HG03175 (cell line): ENCODE measurements at regions not wholly inside any gene's neighbourhood (a gene's known extent, or its start where the extent isn't known, plus 50 kb on each side); places are given as distances from the start of the nearest gene placed in this dataset.

Source experiments
- ATAC-seq: cut with Tn5 transposase; IDR thresholded peaks from one replicate; pipeline ENCODE4 v1.9.1; 2021; ENCODE audit warnings: mild to moderate bottlenecking, moderate library complexity; ENCODE audit not compliant: unreplicated experiment

DNA sequence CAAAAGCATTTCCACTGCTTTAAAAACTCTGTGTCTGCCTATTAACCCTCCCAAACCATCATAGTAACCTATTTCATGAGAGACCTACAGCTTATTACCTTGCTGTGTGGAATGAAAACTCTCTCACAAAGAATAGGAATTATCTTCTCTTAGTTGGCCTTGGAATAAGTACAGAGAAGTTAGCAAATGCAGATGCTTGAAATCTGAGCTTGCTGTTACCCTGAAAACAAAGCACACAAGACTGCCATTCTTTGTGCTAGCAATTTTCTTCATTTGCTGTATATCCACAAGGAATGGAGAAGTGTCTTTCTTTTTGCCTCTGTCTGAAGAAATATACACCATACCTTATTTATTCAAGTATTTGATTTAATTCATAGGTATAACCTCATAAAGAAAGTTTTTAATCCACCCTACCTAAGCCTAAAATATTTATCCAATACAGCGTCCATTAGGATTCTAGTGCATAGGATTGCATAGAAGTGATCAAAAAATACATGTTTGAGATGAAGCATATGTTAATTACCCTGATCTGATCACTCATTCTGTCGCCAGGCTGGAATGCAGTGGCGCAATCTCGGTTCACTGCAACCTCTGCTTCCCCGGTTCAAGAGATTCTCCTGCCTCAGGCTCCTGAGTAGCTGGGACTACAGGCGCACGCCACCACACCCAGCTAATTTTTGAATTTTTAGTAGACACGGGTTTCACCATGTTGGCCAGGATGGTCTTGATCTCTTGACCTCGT is 451.1 kb downstream of the LTN1 start:
- ATAC-seq, result no peak

DNA sequence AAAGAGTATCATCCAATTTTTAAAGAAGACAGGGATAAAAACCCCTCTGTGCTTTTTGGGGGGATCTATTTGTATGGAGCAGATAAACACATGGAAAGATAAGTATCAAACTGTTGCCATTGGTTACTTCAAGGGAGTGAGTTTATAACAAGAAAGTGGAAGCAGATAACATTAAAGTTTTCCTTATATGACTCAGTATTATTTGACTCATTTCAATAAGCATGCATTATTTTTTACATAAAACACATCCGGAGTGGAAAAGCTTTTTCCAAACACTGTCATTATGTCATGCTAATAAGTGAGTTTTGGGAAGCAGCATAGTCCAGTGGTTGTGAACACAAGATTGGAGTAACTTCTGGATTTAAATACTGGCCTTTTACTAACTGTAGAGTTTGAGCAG is 452.2 kb downstream of the LTN1 start:
- no peak for ATAC-seq

DNA sequence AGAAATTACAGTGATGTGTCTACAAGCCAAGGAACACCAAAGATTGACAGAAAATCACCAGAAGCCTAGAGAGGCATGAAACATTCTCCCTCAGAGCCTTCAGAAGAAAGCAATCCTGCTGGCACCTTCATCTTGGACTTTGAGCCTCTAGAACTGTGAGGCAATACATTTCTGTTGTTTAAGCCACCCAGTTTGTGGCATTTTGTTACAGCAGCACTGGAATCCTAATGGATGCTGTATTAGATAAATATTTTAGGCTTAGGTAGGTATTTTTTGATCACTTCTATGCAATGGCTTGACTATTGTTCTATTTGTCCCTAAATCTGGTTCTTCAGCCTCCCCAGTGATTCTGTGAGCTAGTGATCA is 453.1 kb downstream of the LTN1 start:
- ATAC-seq, result no peak

DNA sequence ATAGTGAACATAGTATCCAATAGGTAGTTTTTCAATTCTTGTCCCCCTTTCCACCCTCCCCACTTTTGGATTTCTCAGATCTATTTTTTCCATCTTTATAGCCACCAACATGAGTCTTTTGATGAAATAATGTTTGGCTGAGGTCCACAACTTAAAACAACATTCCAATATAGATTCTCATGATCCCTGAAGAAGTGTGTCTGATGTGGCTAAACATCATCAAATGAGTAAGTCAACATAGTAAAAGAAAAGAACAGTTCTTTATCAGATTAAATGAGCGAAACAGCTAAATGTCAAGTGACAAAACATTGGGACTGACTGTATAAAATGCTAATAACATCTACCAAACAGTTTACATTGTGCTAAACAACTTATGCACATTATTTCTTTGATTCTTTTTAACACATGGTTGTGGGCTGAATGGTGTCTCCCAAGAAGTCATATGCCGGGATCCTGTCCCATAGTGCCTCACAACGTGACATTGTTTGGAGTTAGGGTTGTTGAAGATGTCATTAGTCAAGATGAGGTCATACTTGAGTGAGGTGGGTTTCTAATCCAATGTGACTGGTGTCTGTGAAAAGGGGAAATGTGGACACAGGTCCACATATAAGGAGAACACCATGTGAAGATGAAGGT is 453.6 kb downstream of the LTN1 start:
- no peak for ATAC-seq

DNA sequence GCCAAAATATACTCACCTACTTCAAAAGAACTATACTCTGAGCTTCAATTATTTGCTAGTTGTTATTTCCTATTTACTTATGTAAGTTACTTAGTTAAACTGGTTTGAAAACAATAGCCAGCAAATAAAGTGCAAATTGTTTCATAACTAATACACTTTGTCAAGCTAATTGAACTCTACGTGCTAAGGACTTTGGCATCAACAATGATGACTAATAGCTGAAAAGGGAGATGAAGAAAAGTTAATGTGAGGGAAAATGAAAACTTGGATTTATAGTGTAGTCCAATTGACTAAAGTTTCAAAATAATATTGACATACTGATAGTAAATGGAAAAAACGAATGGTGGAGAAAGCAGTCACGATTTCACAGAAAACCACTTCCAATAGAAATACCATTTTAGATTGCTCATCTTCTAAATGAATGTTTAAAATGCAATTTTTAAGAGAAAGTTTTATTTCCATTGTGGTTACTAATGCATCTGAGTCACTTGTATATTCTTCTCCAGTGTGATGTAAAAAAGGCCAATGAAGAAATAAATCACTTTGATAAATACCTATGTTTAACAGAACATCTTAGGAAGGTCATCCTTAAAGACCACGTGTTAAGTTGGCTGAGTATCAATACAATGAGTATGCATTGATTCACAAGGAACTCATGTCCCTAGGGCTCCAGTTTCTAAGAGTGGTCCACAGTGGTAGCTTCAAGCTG is 455.2 kb downstream of the LTN1 start:
- no peak for ATAC-seq

DNA sequence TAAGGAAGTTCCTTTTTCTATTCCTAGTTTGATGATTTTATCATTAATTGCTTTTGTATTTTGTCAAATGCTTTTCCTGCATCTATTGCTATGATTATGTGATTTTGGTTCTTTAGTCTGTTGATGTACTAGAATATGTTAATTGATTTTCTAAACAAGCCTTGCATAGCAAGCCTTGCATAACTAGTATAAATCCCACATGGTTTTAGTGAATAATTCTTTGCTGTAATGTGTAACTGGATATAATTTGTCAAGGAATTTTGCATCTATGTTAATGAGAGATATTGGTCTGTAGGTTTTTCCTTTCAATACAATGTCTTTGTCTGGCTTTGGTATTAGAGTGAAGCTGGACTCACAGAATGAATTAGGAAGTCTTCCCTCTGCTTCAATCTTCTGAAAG is 460.2 kb downstream of the LTN1 start:
- ATAC-seq, result no peak

DNA sequence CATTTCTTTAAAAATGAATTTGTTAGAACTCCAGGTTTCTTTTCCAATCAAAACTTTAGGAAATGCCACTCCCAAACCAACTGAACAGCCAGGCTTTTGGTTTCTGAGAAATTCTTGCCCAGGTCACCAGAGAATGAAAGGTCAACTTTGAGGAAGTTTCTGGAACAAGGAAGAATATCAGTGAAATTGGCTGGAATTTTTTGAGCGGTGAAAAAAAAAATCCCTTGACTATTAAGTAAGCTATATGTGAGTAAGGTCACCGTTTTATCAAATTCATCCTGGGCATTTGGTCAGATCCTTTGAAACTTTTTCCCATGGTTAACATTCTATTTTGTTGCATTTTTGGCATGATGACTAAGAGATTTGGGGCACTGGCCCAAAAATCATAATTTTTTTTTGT is 469.3 kb downstream of the LTN1 start:
- ATAC-seq, result no peak

DNA sequence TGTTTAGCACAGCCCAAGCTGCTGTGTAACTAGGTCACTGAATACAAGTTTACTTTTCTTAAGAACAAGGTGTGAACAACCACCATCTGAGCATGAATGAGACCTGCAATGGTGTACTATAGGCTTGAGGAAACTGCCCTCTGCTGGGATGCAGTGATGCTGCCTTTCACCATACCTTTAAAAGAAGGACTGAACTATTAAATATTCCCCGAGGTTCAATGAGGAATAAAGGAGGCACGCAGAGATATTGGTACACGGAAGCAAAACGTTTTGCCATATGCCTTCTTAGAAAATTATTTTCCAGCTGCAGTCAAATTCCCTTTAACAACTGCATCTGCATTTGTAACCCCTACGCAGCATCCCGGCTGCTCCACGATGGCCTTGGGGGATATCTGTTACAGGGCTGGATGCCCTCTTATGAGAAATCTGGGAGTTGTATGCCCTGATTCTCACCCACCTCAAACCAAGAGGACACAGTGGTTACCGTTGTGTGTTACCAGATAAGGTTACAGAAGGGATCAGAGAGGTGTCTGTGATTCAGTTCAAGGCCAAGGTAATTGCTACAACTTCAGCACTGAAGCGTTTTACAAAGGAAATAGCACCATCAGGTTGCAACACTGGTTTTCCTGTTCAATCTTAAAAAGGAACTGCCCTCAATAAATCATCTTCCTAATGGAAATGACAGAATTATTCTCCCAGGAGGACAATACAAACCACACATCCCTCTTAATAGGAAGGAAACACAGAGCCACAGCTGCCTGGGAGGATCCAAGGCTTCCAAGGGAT is 470.5 kb downstream of the LTN1 start:
- ATAC-seq, result no peak

DNA sequence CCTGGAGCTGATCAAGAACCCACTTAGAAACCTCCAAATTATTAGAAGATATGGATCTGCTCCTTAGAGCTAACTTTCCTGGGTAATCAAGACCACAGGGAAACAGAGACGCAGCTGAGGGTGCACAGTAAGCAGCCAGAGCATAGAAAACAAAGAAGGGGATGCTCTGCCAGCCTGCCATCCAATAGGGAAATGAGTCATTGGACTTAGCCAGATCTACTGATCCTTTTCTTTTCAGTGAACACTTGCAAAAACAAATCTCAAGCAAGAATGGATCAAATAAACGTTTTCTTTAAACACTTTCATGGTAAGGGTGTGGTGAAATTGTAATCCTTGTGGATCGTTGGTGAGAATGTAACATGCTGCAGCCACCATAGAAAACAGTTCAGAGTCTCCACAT is 474.0 kb downstream of the LTN1 start:
- no peak for ATAC-seq

DNA sequence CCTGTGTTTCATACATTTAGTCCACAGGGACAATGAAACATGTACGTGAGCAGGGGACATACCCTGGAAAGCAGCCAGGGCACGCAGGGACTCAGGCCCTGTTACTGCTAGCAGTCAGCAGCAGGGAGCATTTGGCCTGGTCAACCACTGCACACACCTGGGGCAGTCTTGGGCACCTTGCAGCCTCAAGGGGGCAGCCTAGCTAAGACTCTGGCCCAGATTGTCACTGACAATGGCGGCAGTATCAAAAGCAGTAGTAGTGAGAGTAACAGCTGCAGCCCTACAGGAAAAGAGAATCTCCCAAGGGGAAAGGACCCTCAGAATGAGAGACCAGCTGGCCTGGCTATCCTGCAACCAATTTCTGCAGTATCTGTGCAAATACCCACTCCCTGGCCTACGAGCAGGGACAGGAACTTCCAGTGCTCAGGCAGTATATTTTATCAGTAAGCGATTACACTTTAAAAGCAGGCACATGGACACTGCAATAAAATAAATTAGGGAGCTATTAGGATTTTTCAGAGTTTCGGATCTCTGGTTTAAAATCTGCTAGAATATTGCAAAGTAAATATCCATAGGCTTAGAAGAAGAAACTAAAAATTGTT is 475.6 kb downstream of the LTN1 start:
- ATAC-seq, result peak; percentile 97

DNA sequence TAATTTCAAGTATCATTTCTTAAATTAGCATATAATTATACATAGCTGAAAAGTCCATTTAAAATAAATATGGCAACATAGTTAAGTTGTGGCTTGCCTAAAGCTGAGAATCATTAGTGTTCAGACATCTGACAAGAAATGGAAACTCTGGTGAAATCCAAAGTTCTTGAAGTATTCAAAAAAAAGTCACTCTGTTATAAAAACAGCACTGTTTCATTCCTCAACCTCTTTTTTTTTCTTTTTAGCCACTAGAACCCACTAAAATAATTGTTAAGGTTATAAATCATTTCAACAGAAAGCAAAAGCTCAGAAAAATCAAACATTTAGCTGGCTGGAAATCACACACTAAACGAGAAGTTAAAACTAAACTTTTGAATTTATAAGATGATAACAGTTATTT is 476.7 kb downstream of the LTN1 start:
- ATAC-seq, result no peak

DNA sequence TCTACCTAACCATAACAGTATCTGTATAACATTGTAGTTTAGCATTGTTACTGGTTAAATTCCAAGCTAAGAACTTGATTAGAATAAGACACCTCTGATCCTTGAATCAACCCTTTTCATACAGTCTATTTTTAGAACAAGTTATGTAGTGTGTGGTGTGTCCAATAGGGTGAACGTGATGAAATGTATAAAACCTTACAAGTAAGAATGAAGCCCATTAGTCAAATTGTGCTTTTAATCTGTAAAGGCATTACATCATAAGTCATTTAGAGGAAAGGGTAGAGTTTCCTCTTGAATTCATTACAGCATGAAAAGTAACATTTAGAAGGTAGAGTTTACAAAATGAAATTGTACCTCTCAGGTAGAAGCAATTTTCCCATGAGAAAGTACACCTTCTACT is 479.2 kb downstream of the LTN1 start:
- no peak for ATAC-seq

DNA sequence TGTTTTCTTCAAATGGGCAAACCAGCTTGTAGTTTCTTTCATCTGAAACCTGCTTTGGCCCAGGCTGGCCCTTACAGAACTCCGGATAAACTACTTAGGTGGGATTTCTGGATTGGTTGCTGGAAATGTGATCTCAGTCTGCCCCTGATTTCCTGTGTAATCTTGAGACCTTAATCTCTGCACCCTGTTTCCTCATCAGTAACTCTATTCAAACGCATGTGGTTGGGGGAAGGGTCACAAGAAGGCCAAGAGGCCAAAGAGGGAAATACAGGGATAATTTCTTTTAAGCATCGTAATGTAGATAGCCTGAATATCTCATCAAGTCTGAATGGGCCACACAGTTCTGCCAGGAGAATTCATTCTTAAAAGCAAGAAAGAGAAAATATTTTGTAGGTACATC is 483.6 kb downstream of the LTN1 start:
- no peak for ATAC-seq

DNA sequence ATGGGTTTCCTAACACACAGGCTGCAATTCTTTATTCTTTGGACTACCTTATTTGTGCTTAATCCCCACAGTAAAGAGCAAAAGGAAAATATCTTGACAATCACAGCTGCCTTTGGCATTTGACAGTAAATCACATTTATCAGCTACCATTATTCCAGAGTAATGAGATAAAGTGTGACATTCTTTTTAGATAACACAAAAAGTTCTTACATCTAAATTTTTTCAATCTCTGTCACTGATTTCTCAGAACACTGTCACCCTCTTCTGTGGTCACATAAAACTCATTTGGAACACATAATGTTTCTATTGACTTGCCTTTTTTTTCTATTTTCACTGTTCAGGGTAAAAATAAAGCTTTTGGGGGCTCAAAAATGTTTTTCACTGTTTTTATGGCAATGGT is 484.6 kb downstream of the LTN1 start:
- no peak for ATAC-seq

DNA sequence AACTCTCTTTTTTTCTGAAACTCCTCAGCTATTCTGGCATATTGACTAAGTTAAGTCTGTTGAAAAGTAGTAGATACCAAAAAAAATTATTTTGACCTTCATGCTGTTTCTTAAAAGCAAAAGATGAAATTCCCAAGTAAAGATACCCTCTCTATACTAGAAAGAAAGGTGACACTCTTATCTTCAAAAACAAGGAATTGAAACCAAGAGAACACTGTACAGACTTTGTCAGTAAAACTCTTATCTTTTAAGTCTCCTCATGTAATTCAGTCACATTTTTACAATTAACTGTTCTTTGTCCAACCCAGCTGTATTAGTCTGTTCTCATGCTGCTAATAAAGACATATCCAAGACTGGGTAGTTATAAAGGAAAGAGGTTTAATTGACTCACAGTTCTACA is 496.2 kb downstream of the LTN1 start:
- no peak for ATAC-seq

DNA sequence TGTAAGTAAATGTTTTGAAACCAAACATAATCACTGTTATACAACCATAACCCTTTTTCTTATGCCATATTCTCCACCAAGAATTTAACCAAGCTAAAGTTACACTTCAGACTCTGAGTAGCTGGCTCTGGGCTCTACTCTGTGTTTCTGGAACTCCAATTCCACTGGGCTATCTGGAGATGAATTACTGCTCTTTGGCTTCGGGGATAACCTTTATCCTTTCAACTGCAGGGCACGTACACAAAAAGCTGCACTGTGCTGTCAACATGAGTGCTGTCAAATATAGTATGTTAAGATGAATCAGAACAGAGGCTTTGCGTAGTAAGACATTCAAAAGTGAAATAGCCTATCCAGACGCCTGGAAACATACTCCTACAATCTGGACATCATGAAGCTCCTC is 500.6 kb downstream of the LTN1 start:
- no peak for ATAC-seq

DNA sequence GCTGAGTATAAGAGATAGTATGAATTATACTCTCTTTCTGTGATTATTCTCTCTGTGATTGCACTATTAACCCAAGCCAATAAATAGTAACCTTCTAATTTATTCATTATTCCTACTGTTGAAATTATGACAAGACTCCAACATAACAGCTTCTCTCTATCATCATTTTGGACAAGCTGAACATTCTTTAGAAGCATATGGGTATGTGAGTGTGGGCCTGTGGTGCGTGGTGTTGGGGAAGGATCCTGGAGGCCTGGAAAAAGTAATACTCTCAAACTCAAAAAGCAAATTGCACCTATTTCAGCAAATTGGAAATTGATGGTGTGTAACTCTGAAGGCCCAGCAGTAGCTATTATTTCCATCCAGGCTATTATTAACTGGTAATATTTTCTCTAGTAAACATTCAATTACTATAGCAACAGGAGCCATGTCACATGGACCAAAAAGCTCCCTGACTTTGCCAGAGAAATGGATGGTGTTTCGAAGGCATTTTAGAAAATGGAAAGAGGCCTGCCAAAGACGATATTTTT is 502.8 kb downstream of the LTN1 start:
- ATAC-seq, result no peak

DNA sequence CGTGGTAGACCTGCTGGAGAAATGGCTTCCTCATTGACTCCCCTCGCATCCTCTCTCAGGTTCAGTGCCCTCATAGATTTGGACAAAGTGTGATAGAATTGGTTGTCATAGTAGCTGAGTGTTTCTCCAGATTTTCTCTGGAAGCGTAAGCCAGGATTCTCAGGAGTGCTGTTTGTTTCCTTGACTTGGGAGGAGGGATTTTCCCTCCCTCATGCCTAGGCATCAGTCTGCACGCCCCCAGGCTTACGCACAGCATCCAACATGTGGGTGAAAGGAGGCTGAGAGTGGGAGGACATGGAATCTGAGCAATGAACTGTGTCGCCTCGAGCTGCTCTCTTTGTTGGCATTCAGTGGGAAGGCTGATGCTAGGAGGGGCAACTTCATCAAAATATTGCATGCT is 503.5 kb downstream of the LTN1 start:
- ATAC-seq, result no peak

DNA sequence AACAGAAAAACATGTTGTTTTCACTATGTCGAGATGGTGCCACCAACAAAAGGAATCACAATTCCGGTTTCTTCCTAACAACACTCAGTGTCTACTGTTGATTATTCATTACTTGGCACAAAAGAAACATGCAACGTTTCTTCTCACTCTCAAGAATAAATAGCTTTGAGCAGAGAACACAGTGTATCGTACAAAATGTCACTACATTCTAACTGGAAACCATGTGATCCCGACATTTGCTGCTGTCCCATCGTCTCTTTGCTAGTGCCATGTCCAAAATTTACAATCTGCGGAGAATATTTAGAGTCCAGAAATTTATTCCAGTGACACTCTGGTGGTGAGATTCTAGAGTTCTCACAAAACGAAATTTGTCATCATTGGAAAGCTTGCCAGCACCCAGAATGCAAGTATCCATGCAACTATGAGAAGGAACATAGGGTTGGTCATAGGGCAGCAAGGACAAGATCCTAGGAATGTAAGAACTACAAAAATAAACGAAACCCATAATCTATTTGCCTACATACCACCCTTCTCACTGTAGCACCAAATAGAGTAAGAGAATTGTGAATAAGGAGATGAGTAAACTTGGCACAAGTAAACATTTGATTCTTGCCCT is 505.1 kb downstream of the LTN1 start:
- no peak for ATAC-seq

DNA sequence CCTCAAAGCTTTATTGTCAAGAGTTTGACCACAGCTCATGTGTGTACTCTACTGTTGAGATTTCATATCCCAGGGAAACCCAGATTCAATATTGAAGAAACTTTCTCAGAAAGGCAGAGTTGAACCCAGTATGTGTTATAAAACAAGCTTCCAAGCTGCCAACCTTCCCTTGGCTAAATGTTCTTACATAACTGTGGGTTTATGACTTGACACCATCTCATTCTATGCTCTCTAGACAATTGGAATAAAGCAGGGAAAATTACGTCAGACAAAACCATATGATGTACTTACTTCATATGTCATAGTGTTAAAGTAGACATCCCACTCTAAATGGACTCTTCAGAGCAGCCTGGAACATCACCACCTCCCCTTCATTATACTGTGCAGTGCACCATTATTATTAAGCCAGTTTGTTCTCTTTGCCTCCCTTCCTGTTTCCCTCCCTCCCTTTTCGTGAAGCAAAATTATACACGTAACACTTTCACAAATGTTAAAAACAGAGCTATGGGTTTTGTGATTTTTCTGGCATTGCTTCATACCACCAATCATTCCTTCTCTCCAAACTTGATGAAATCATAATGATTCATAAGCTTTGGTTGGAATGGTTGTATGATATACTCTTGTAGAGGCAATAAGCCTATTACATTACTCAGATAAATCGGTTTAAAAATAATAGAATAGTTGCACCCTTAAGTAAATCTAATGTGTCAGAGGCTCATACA is 507.2 kb downstream of the LTN1 start:
- ATAC-seq, result no peak
